ENCODE measurements at regions not wholly inside any gene's neighbourhood (a gene's known extent, or its start where the extent isn't known, plus 50 kb on each side); places are given as distances from the start of the nearest gene placed in this dataset.

DNA sequence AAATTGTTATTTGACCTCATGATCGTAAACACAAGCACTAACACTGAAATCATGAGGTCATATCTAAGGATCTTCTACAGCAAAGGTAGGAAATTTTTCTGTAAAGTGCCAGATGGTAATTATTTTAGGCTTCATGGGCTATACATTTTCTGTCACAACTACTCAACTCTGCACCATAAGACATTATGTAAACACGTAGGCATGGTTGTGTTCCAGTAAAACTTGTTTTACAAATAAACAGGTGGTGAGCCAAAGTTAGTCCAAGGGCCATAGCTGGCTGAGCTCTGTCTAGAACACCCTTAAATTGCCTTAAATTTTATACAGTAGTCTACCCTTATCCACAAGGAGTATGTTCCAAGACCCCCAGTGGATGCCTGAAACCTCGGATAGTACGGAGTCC is 147.3 kb upstream of the CYP1B1 start:
- TF ChIP-seq EZH2 (IDR thresholded peaks at IDR 0.05; ENCODE audit: low read depth, unreplicated experiment) = no peak
- TF ChIP-seq, protein P1, sequence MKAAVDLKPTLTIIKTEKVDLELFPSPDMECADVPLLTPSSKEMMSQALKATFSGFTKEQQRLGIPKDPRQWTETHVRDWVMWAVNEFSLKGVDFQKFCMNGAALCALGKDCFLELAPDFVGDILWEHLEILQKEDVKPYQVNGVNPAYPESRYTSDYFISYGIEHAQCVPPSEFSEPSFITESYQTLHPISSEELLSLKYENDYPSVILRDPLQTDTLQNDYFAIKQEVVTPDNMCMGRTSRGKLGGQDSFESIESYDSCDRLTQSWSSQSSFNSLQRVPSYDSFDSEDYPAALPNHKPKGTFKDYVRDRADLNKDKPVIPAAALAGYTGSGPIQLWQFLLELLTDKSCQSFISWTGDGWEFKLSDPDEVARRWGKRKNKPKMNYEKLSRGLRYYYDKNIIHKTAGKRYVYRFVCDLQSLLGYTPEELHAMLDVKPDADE (IDR thresholded peaks at IDR 0.05) = no peak
- no peak for TF ChIP-seq STAT1 (IDR thresholded peaks at IDR 0.05; ENCODE audit: unreplicated experiment)
- TF ChIP-seq ZNF331 (CRISPR knock-in tag; IDR thresholded peaks at IDR 0.05; ENCODE audit: low read depth) = no peak
- no peak for TF ChIP-seq NANOG (IDR thresholded peaks at IDR 0.05; ENCODE audit: borderline replicate concordance)
- TF ChIP-seq ZNF114 (CRISPR knock-in tag; IDR thresholded peaks at IDR 0.05) = no peak
- TF ChIP-seq, protein P2, sequence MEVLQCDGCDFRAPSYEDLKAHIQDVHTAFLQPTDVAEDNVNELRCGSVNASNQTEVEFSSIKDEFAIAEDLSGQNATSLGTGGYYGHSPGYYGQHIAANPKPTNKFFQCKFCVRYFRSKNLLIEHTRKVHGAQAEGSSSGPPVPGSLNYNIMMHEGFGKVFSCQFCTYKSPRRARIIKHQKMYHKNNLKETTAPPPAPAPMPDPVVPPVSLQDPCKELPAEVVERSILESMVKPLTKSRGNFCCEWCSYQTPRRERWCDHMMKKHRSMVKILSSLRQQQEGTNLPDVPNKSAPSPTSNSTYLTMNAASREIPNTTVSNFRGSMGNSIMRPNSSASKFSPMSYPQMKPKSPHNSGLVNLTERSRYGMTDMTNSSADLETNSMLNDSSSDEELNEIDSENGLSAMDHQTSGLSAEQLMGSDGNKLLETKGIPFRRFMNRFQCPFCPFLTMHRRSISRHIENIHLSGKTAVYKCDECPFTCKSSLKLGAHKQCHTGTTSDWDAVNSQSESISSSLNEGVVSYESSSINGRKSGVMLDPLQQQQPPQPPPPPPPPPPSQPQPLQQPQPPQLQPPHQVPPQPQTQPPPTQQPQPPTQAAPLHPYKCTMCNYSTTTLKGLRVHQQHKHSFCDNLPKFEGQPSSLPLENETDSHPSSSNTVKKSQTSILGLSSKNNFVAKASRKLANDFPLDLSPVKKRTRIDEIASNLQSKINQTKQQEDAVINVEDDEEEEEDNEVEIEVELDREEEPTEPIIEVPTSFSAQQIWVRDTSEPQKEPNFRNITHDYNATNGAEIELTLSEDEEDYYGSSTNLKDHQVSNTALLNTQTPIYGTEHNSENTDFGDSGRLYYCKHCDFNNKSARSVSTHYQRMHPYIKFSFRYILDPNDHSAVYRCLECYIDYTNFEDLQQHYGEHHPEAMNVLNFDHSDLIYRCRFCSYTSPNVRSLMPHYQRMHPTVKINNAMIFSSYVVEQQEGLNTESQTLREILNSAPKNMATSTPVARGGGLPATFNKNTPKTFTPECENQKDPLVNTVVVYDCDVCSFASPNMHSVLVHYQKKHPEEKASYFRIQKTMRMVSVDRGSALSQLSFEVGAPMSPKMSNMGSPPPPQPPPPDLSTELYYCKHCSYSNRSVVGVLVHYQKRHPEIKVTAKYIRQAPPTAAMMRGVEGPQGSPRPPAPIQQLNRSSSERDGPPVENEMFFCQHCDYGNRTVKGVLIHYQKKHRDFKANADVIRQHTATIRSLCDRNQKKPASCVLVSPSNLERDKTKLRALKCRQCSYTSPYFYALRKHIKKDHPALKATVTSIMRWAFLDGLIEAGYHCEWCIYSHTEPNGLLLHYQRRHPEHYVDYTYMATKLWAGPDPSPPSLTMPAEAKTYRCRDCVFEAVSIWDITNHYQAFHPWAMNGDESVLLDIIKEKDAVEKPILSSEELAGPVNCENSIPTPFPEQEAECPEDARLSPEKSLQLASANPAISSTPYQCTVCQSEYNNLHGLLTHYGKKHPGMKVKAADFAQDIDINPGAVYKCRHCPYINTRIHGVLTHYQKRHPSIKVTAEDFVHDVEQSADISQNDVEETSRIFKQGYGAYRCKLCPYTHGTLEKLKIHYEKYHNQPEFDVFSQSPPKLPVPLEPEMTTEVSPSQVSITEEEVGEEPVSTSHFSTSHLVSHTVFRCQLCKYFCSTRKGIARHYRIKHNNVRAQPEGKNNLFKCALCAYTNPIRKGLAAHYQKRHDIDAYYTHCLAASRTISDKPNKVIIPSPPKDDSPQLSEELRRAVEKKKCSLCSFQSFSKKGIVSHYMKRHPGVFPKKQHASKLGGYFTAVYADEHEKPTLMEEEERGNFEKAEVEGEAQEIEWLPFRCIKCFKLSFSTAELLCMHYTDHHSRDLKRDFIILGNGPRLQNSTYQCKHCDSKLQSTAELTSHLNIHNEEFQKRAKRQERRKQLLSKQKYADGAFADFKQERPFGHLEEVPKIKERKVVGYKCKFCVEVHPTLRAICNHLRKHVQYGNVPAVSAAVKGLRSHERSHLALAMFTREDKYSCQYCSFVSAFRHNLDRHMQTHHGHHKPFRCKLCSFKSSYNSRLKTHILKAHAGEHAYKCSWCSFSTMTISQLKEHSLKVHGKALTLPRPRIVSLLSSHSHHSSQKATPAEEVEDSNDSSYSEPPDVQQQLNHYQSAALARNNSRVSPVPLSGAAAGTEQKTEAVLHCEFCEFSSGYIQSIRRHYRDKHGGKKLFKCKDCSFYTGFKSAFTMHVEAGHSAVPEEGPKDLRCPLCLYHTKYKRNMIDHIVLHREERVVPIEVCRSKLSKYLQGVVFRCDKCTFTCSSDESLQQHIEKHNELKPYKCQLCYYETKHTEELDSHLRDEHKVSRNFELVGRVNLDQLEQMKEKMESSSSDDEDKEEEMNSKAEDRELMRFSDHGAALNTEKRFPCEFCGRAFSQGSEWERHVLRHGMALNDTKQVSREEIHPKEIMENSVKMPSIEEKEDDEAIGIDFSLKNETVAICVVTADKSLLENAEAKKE (CRISPR knock-in tag; IDR thresholded peaks at IDR 0.05) = no peak
- TF ChIP-seq, protein P3, sequence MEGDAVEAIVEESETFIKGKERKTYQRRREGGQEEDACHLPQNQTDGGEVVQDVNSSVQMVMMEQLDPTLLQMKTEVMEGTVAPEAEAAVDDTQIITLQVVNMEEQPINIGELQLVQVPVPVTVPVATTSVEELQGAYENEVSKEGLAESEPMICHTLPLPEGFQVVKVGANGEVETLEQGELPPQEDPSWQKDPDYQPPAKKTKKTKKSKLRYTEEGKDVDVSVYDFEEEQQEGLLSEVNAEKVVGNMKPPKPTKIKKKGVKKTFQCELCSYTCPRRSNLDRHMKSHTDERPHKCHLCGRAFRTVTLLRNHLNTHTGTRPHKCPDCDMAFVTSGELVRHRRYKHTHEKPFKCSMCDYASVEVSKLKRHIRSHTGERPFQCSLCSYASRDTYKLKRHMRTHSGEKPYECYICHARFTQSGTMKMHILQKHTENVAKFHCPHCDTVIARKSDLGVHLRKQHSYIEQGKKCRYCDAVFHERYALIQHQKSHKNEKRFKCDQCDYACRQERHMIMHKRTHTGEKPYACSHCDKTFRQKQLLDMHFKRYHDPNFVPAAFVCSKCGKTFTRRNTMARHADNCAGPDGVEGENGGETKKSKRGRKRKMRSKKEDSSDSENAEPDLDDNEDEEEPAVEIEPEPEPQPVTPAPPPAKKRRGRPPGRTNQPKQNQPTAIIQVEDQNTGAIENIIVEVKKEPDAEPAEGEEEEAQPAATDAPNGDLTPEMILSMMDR (conservative IDR thresholded peaks at IDR 0.05; ENCODE audit: low read depth in 2 of 2) = no peak
- TF ChIP-seq EZH2phosphoT487 (IDR thresholded peaks at IDR 0.05; ENCODE audit: unreplicated experiment) = no peak
- TF ChIP-seq, protein P4, sequence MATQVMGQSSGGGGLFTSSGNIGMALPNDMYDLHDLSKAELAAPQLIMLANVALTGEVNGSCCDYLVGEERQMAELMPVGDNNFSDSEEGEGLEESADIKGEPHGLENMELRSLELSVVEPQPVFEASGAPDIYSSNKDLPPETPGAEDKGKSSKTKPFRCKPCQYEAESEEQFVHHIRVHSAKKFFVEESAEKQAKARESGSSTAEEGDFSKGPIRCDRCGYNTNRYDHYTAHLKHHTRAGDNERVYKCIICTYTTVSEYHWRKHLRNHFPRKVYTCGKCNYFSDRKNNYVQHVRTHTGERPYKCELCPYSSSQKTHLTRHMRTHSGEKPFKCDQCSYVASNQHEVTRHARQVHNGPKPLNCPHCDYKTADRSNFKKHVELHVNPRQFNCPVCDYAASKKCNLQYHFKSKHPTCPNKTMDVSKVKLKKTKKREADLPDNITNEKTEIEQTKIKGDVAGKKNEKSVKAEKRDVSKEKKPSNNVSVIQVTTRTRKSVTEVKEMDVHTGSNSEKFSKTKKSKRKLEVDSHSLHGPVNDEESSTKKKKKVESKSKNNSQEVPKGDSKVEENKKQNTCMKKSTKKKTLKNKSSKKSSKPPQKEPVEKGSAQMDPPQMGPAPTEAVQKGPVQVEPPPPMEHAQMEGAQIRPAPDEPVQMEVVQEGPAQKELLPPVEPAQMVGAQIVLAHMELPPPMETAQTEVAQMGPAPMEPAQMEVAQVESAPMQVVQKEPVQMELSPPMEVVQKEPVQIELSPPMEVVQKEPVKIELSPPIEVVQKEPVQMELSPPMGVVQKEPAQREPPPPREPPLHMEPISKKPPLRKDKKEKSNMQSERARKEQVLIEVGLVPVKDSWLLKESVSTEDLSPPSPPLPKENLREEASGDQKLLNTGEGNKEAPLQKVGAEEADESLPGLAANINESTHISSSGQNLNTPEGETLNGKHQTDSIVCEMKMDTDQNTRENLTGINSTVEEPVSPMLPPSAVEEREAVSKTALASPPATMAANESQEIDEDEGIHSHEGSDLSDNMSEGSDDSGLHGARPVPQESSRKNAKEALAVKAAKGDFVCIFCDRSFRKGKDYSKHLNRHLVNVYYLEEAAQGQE (IDR thresholded peaks at IDR 0.05; ENCODE audit: unreplicated experiment) = no peak
- no peak for TF ChIP-seq CREB1 (CRISPR knock-in tag; IDR thresholded peaks at IDR 0.05; ENCODE audit: low read depth)
- no peak for TF ChIP-seq POLR2AphosphoS5 (IDR thresholded peaks at IDR 0.05; ENCODE audit: low read depth)
- TF ChIP-seq JUNB (IDR thresholded peaks at IDR 0.05; ENCODE audit: unreplicated experiment) = no peak
- Histone ChIP-seq H3K4me2 (no peak overlapping the region), H2AFZ (no peak overlapping the region), H3K27me3 (ENCODE audit: insufficient read depth) (no peaks in the 10 kb centered on the region), H3K4me1 (ENCODE audit: insufficient read depth) (no peaks in the 10 kb centered on the region; the same call in 1 of the 2 replicates), H3F3A (replicated peaks; ENCODE audit: low read depth) (no peaks in the 10 kb centered on the region), H3K9me2 (ENCODE audit: insufficient read depth) (peaks cover 5% of the 10 kb centered on the region; the same call in 1 of the 2 replicates), H3K79me2 (replicated peaks; ENCODE audit: insufficient read depth) (no peaks in the 10 kb centered on the region), H4K20me1 (replicated peaks; ENCODE audit: insufficient read depth) (no peaks in the 10 kb centered on the region), H3K4me3 (no peak overlapping the region), H3K36me3 (ENCODE audit: insufficient read depth) (no peaks in the 10 kb centered on the region), H3K27ac (ENCODE audit: low read depth) (no peak overlapping the region)
- ATAC-seq (no peak), DNase-seq (ENCODE audit: low spot score) (no peak)
- no peak overlapping the region for H3K4me3 Mint-ChIP-seq
- no peaks in the 10 kb centered on the region; the same call in 2 of the 3 replicates for H3K9me3 Mint-ChIP-seq
- H3K36me3 Mint-ChIP-seq (ENCODE audit: low read depth) = no peaks in the 10 kb centered on the region
- H3K27me3 Mint-ChIP-seq (ENCODE audit: insufficient read depth, low read depth, poor library complexity) = no peaks in the 10 kb centered on the region
- peaks cover 24% of the 10 kb centered on the region for H3K4me1 Mint-ChIP-seq
- no peak overlapping the region for H3K27ac Mint-ChIP-seq

Measured in GM23338 (cell line).